Suppressor macrophage (primary cell): ENCODE measurements at regions not wholly inside any gene's neighbourhood (a gene's known extent, or its start where the extent isn't known, plus 50 kb on each side); places are given as distances from the start of the nearest gene placed in this dataset.
A peak's percentile ranks its signal among the peaks of the same experiment; 100 is the strongest.

Source experiments
- DNase-seq, 4 experiments: peaks; one replicate each; pipeline ENCODE4 v3.0.0-alpha.2; 2020 to 2022

DNA sequence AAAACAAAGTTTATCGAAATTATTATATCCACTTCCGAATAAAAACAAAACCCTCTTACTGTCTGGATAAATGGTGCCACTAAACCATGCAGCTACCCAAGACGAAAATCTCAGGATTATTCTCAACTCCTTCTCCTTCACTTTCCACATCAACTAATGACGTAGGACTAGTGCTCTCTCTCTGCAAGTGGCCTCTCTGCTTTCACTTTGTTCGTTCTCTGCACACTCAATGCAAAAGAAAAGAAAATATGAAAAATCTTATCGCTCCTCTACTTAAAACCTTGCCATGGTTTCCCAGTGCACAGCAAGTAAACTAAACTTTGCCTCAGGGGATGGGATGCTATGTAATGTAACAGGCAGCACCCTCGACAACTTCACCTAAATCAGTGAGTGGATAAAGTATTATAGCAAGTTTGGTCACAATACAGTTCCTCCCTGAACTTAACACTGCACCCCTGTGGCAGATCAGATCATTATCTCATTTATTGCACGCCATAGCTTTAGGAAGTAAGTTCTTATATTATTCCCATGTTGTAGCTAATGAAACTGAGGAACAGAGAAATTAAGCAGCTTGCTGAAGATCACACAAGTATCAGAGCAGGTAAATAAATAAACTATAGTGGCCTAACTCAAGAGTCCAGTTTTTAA, 262.7 kb upstream of the GADL1 start:
- peak; percentile 13 to 45 (median 26) for DNase-seq

DNA sequence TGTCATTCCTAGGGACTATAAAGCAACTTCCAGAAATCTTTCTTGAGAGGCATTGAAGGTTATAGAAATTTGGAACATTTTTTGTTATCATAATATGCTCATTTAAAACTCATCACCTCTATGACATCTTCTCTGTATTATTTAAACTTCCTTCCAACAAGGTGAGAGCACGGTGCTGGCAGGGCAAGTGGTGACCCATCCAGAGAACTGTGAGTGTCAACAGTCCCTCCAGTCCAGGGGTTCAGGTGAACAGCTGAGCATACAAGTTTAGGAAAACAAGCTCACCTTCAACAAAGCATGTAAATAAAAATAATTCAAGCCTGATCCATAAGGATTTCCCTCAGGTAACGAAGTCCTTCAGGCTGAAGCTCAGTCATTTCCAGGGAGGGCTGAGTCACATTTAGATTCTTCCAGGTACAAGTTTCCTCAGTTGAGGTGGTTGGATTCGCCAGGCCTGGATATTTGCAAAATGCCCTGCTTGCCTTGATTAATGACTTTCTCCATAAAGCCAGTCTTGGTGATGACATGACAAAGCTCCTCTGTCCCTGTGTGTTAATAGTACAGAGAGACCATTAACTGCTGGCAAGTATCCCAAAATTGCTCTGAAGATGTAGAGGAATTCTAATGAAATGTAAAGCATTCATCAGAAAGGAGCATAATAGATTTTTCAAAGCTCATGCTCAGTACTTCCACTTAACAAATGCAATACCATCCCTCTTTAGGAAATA, 263.6 kb upstream of the GADL1 start:
- no peak for DNase-seq

DNA sequence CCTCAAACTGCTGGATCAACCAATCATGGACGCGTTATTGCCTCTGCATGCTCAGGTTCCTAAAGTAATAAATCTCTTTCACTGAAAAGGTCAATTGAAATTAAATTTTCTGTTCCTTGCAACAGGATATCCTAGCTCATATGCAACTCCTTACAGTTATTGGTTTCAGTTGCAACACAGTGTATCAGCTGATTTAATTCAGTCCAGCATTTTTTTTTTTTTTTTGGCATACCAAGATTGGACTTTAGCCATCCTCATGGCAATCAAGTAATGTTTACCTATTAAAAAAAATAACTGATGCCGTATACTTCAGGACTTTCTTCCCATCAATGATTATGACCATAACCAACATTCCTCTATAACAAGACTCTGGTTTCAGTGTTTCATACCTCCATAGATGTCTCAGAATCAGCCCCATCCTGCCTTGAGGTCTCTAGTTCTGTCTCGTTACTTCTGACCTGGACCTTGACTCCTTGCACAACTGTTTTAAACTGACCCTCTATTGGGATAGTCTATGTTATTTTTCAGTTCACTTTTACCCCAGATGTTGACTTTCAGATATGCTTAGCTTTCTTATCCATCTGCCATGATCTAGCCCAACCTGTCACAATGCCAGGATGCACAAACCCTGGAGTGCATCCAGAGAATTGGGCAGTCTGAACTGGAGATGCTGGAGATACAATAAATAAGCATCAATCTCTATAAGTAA, 265.0 kb upstream of the GADL1 start:
- DNase-seq, result no peak

DNA sequence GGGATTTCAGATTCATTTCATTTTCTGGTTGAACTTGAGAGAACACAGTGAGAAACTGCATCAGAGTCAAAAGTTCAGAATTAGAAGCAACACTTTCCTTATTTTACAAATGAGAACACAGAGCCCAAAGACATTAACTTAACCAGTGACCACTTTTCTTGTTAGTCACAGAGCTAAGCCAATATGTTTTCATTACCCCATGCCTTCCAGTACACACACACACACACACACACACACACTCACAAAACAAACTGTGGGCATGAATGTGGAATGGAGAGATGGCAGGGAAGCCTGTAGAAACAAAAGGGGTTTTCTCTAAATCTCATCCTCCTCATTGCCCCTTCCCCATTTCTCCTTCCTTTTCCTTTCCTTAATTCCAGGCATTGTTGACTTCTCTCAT, 267.4 kb upstream of the GADL1 start:
- no peak for DNase-seq

DNA sequence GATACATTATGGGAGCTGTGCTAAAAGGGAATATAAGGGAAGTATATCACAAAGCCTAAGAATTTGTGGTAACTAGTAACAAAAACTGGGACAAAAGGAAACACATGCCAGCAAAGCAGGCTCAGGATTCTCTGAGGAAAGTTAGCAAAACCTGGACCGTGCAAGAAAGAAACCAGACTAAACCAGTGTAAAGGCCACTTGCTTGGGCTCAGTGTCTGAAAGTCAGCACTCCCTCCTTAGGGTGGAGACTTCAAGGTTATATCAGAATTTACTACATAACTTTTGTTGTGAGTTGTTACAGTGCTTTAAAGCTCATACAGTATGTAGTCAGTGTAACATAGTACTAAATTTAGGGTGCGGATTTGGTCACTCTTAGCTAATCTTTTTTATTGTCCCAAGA, 269.9 kb upstream of the GADL1 start:
- DNase-seq, result no peak

DNA sequence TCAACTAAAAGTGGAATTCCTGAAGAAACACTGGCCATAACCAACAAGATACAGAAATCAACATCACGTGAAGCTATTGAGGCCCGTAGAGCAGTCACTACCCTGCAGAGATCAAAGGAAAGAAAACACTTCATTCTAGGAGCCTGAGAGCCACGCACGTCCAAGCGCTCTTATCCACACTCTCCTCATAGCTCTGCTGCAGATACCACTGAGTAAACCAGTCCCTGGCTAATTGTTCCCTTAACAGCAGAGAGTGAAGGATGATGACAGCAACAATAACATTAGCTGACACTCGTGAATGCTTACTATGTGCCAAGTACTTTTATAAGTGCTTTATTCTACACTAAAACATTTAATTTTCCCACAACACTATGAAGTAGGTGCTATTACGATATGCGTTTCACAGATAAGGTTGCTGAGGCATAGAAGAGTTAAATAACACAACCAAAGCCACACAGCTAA, 271.0 kb upstream of the GADL1 start:
- no peak for DNase-seq

DNA sequence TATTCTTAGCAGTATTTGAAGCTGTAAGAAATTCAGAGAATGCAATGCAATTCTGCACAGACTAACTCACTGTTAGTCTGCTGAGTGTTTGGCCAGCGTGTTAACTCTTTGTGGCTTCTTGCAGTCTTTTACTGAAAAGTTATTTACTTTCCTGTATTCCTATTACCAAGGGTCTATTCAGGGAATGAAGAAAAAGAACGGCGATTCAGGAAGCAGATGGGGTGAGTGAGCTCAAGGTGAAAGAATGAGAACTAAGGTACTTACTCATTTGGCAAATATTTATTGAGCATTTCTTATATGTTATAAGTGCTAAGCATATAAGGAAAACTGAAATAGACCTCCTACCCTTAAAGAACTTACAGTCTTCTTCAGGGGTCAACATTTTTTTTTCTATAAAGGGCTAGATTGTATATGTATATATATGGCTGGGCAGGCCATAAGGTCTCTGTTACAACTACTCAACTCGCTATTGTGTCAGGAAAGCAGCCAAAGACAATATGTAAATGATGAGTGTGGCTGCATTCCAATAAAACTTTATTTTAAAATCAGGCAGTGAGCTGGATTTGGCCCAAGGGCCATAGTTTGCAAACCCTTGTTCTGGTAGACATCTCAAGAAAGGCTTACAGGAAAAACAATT, 271.9 kb upstream of the GADL1 start:
- no peak for DNase-seq

DNA sequence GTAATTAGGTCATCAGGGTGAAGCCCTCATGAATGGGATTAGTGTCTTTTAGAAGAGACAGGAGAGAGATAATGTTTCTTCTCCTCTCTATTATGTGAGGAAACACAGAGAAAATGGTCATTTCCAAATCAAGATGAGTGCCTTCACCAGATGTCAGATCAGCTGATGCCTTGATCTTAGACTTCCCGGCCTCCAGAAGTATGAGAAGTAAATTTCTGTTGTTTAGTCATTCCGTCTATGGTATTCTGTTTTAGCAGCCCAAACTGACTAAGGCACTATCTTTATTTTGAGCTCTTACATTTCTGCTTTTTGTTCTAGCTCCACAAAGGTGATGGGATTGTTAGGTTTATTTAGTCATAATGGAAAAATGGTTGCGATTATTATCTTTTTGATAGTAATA, 273.2 kb upstream of the GADL1 start:
- no peak for DNase-seq

DNA sequence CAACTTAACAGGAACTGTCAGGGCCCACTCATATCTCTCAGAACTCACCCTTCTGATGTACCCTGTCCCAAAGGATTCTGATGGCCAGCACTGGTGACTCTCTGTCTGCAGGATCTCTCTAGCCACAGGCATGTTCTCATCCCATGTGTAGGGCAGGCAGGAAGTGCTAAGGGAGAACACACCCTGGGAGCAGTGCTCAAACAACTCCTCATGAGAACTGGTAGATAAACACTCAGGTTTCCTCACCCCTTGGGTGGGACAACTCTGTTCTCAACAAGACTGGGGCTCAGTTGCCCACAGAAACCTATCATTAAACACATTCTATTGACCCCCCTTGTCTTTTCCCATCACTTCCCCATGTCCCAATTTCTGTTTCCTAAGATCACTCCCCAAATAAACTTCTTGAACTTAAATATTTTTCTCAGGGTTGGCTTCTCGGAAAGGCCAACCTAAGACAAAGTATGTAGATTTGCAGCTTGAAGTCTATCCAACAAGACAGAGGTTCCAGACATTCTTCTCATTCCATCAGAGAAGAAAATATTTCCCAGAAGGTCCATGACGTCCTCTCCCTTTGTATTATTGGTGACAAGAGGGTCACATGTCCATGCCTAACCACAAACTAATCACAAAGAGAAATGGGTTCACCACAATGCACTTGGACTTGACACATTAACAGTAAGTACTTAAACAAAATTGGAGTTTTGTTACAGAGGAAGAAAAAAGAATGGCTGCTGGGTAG, 276.6 kb upstream of the GADL1 start:
- DNase-seq, result peak in 3 of 4 experiments; percentile 7 to 13 (median 10)

DNA sequence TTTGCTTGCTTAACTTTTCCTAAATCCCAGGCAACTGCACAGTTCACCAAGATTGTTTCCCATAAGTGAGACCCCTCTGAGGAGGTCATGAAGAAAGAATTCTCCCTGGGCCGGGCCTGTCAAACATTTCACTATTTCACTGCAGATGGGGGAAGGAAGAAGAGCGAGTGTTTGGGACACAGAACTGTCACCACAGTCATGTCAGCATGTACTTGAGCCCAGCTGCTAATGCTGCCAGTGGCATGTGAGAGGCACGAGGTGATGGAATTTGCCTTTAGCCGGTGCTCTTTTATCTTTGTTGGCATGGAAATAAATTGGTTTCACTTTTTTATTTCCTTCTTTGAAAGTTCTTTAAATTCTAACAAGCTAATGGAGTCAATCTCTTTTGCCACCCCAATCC, 277.9 kb upstream of the GADL1 start:
- DNase-seq, result no peak

DNA sequence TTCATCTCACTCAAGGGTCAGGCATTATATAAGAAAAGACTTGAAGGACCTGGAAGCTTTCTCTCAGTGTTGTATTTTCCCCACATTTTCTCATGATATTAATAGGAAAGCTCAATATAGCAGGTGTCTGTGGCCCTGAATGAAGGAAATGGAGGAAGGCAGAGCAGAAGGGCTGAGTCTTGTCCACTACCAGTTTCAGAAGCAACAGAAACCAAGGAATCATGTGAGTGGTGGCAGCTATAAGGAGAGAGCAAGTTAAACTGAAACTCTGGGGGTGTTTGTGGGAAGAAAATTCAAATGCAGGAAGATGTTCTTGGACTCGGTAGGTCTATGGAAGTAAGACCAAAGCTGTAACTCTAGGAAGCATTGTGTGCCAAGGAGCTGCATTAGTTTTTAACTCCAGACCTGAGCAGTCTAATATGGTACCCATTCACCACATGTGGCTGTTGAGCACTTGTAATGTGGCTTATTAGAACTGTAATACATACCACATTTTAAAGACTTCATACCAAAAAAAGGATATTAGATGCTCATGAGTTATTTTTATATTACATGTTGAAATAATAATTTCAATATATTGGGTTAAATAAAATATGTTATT, 278.8 kb upstream of the GADL1 start:
- DNase-seq, result no peak

DNA sequence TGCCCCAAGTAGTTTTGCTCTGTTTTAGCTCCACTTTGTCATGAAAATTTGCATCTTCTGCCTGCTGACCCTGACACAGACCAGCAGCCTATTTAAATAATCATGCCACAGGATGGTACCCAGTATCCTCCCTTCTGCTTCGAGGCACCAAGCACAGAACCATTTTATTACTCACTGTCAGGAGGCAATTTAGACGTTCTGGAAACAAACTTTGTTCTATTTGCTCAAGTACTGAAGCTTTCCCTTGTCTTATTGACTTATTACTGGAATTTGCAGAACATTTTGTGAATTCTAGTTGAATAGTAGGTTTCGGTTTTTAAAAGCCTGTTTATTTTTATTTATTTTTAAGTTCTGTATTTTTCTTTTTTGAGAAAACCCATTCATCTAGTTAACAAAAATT, 279.6 kb upstream of the GADL1 start:
- DNase-seq, result no peak

DNA sequence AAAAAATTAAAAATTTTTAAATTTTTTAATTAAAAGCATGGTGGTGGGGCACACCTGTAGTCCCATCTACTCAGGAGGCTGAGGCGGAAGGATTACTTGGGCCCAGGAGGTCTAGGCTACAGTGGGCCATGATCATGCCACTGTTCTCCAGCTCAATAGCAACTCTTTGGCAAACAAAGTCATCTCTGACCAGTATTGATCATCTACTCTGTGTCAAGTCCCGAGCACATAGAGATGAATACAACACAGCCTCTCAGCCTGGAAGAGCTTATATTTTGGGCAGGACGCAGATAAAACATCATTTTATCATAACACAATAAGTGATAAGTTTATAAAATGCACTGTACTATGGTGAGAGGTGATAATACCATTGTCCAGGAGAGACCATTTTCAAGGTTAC, 281.6 kb upstream of the GADL1 start:
- no peak for DNase-seq

DNA sequence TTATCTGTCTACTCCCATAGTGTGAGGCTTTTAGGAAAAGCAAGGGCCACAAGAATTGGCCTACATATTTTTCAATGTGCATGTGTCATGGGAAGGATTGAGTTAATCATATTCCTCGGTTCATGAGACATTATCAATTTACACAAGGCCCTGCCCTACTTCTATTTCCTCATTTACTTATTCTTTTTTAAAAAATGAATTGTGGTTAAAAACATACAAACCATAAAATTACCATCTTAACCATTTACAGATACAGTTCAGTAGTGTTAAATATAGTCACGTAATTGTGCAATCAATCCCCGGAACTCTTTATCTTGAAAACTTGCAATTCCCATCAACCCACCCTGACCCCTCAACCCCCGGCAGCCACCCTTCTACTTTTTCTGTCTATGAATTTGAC, 284.0 kb upstream of the GADL1 start:
- no peak for DNase-seq

DNA sequence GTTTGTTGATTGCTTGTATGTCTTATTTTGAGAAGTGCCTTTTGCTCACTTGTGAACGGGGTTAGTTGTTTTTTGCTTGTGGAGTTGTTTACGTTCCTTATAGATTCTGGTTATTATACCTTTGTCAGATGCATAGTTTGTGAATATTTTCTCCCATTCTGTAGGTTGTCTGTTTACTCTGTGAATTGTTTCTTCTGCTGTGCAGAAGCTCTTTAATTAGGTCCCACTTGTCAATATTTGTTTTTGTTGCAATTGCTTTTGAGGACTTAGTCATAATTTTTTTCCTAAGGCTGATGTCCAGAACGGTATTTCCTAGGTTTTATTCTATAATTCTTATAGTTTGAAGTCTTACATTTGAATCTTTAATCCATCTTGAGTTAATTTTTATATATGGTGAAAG, 285.3 kb upstream of the GADL1 start:
- DNase-seq, result no peak

DNA sequence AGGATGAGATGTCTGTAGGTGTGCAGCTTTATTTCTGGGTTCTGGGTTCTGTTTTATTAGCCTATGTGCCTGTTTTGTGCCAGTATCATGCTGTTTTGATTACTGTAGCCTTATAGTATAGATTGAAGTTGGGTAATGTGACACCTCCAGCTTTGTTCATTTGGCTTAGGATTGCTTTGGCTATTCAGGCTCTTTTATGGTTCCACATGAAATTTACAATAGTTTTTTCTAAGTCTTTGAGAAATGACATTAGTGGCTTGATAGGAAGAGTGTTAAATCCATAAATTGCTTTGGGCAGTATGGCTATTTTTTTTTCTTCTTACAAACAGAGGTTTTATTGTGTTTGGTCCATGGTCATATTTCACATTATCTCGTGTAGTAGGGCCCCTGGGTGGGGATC, 285.8 kb upstream of the GADL1 start:
- DNase-seq, result no peak

DNA sequence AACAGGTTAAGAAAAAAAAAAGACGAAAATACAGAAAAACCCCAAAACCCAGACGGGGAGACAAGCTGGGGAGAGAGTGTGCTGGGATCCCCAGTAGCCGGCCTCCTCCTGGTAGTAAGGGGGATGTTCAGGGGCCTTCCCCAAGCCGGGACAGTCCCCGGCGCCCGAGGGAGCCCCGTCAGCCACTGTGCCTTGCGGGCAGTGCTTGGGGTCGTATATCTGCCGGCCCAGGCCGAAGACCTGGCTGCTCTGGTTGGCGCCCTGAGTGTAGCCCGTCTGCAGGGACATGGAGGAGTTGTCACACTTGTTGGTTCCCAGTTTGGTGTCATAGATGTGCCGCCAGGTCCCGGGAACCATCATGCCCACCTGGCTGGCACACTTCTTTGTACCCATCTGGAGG, 287.2 kb upstream of the GADL1 start:
- DNase-seq, result no peak

DNA sequence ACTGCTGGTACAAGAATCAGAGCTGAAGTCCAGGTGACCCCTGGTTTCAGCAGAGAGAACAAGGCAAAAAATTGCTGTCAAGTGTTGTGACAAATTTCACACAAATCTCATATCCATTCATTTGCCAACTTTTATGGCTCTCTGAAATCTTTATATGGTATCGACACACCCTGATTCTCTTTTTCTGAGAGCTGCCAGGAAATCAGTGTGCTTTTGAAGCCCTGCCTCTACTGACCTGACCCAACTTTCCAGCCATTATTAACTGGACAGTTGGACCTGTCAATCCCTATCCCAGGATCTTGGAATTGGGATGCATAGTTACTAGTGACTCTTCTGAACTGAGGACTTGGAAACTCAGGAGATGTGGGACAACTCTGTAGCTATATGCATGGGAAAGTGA, 288.2 kb upstream of the GADL1 start:
- no peak for DNase-seq

DNA sequence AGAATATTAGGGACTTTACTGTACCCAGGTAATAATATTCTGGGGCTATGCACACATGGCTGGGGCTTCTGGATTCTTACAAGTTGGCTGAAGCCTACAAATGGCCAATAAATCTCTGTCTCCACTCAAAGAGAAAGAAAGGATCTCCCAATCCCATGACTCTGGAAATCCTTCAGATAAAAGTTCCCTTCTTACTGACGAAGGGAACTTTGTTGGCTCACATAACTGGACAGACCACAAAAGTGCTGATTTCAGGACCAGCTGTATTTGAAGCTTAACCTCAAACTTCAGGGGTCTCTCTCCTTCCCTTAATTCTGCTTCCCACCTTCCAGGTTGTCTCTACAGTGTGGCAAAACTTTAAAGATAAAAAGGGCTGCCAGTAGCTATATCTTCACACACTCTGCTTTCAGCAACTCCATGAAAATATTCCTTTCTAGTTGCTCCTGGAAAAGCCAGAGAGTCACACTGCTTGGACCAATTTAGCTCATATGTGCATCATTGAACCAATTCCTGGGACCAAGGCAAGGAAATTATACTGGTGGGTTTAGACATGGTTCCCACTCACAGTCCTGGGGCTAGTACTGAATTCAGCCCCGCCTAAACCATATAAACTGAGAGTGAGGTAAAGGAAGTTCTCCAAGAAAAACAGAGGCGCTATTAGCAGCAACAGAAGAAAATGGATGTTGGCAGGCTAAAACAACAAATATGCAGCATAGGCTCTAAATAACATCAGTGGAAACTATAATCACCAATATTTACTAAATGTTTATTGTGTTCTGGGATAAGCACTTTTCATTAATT, 290.0 kb upstream of the GADL1 start:
- no peak for DNase-seq

DNA sequence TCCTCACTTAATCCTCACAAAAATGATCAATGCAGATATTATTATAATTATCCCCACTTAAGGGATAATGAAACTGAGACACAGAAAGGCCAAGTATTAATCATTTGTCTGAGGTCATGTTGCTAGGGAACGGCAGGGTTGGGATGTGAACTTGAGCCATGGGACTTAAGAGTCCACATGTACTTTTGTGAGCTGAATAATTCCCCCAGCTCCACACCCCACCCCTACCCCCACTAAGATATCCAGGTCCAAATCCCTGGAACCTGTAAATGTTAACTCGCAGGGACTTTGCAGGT, 290.5 kb upstream of the GADL1 start:
- no peak for DNase-seq

DNA sequence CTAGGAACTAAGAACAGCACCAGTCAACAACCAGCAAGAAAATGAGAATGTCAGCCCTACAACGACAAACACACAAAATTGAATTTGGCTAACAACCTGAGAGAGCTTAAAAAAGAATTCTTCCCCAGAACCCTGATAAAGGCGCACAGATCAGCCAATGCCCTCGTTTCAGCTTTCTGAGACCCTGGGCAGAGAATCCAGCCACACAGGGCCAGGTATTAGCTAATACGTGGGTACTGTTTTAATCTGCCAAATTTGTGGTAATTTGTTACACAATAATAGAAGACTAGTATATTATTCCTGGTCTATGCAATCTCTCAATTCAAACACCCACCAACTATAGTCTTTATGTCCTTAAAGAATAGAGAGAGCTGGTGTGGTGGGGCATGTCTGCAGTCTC, 291.6 kb upstream of the GADL1 start:
- no peak for DNase-seq

DNA sequence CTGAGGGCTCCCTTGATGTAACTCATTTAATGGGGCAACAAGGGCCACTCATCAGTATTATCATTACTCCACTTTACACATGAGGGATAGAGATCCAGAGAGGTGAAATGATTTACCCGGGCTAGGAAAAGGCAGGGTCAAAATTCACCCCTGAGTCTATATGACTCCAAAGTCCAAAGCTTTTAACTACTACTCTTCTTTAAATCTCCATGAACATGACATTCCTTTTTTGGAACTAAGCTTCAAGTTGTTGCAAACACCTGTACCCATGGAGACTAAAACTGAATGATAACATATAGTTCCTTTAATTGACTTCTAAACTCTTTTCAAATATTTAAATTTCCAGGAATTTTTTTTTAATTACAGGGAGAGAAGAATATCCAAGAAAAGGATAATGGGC, 292.9 kb upstream of the GADL1 start:
- no peak for DNase-seq
